Trophoblast cell (in vitro differentiated cells and primary cell): ENCODE measurements at regions not wholly inside any gene's neighbourhood (a gene's known extent, or its start where the extent isn't known, plus 50 kb on each side); places are given as distances from the start of the nearest gene placed in this dataset.

Experiments used
- DNase-seq, 2 donors: peaks; one replicate each; pipeline ENCODE4 v3.0.0-alpha.2; 2016
- H2AFZ ChIP-seq: 2 replicates; pipeline ENCODE4 v1.6.1; 2013; ENCODE audit warnings: low read length, moderate library complexity, mild to moderate bottlenecking; ENCODE audit not compliant: insufficient read depth, poor library complexity
- H2AK5ac ChIP-seq: 2 replicates; pipeline ENCODE4 v1.6.1; 2013; ENCODE audit warnings: mild to moderate bottlenecking, low read length
- H2BK120ac ChIP-seq: 2 replicates; pipeline ENCODE4 v1.6.1; 2013; ENCODE audit warnings: low read length, mild to moderate bottlenecking, moderate library complexity; ENCODE audit not compliant: insufficient read depth, poor library complexity
- H2BK12ac ChIP-seq: 2 replicates; pipeline ENCODE4 v1.6.1; 2013; ENCODE audit warnings: mild to moderate bottlenecking, low read length, moderate library complexity
- H2BK5ac ChIP-seq: 2 replicates; pipeline ENCODE4 v1.6.1; 2013; ENCODE audit warnings: low read length, low read depth, moderate library complexity, mild to moderate bottlenecking; ENCODE audit not compliant: poor library complexity
- H3K14ac ChIP-seq: 2 replicates; pipeline ENCODE4 v1.6.1; 2013; ENCODE audit warnings: mild to moderate bottlenecking, low read length
- H3K18ac ChIP-seq: 2 replicates; pipeline ENCODE4 v1.6.1; 2013; ENCODE audit warnings: mild to moderate bottlenecking, low read length
- H3K23ac ChIP-seq: 2 replicates; pipeline ENCODE4 v1.6.1; 2013; ENCODE audit warnings: low read length
- H3K27ac ChIP-seq: 2 replicates; pipeline ENCODE4 v1.5.1; 2013; ENCODE audit warnings: low read depth, mild to moderate bottlenecking, inconsistent platforms, low read length, moderate library complexity
- H3K27me3 ChIP-seq: 2 replicates; pipeline ENCODE4 v1.6.1; 2013; ENCODE audit warnings: inconsistent platforms, mild to moderate bottlenecking, low read length, moderate library complexity; ENCODE audit not compliant: insufficient read depth
- H3K36me3 ChIP-seq, 2 experiments: 1 replicate in 1 of 2; 2 replicates in 1 of 2; pipeline ENCODE4 v1.6.1; 2013; ENCODE audit warnings: low read length in 2 of 2, mild to moderate bottlenecking in 2 of 2, moderate library complexity in 1 of 2; ENCODE audit not compliant: insufficient read depth in 2 of 2, control insufficient read depth in 1 of 2
- H3K4ac ChIP-seq: 2 replicates; pipeline ENCODE4 v1.6.1; 2013; ENCODE audit warnings: low read depth, mild to moderate bottlenecking, low read length, moderate library complexity
- H3K4me1 ChIP-seq, 2 experiments: 1 replicate in 1 of 2; 2 replicates in 1 of 2; pipeline ENCODE4 v1.6.1; 2013; ENCODE audit warnings: low read length in 2 of 2, mild to moderate bottlenecking in 2 of 2, moderate library complexity in 1 of 2; ENCODE audit not compliant: insufficient read depth in 2 of 2, control insufficient read depth in 1 of 2
- H3K4me2 ChIP-seq: 2 replicates; pipeline ENCODE4 v1.6.1; 2013; ENCODE audit warnings: inconsistent platforms, mild to moderate bottlenecking, low read length, moderate library complexity
- H3K4me3 ChIP-seq: 2 replicates; pipeline ENCODE4 v1.5.1; 2013; ENCODE audit warnings: mild to moderate bottlenecking, low read depth, low read length, inconsistent platforms
- H3K79me1 ChIP-seq: one replicate; pipeline ENCODE4 v1.6.1; 2013; ENCODE audit warnings: low read length
- H3K79me2 ChIP-seq: 2 replicates; pipeline ENCODE4 v1.6.1; 2013; ENCODE audit warnings: low read length, mild to moderate bottlenecking; ENCODE audit not compliant: control insufficient read depth, insufficient read depth, poor library complexity
- H3K9ac ChIP-seq: 2 replicates; pipeline ENCODE4 v1.6.1; 2013; ENCODE audit warnings: mild to moderate bottlenecking, low read length
- H3K9me3 ChIP-seq: 2 replicates; pipeline ENCODE4 v1.6.1; 2013; ENCODE audit warnings: low read depth, mild to moderate bottlenecking, control low read depth, inconsistent platforms, low read length; ENCODE audit not compliant: insufficient read depth
- H4K12ac ChIP-seq: 2 replicates; pipeline ENCODE4 v1.6.1; 2013; ENCODE audit warnings: low read depth, mild to moderate bottlenecking, low read length, moderate library complexity
- H4K8ac ChIP-seq: 2 replicates; pipeline ENCODE4 v1.6.1; 2013; ENCODE audit warnings: low read depth, mild to moderate bottlenecking, low read length, moderate library complexity
- H4K91ac ChIP-seq: one replicate; pipeline ENCODE4 v1.6.1; 2013; ENCODE audit warnings: low read depth, mild to moderate bottlenecking, low read length, moderate library complexity
- WGBS: extraction: QIAGEN DNeasy Blood & Tissue Kit; methylation state at CpG from one replicate; pipeline ENCODE4 v1.1.7; 2013; ENCODE audit warnings: missing lambda C conversion rate; ENCODE audit not compliant: insufficient read length, insufficient coverage; ENCODE audit errors: extremely low coverage; 5-methylcytosine and 5-hydroxymethylcytosine counted together

- no CpG with 5 or more reads among the region's 7 CpGs for WGBS
- DNase-seq: no peak
Observed at GRCh38 chr4:134636338-134637051, 434.9 kb upstream of the PABPC4L start.

GRCh38 chr4:134634301-134634700 is 432.7 kb upstream of the PABPC4L start:
- no peaks in the 10 kb centered on the region for H3K9me3 ChIP-seq
- H3K36me3 ChIP-seq: no peaks in the 10 kb centered on the region
- no peak overlapping the region for H3K4me3 ChIP-seq
- no peak overlapping the region for H4K91ac ChIP-seq
- H3K4ac ChIP-seq: no peak overlapping the region
- no peak overlapping the region for H2BK12ac ChIP-seq
- H4K12ac ChIP-seq: no peak overlapping the region
- H2AFZ ChIP-seq: no peak overlapping the region
- H2BK120ac ChIP-seq: no peak overlapping the region
- H3K79me2 ChIP-seq: no peaks in the 10 kb centered on the region
- no peak overlapping the region for H3K9ac ChIP-seq
- H3K27ac ChIP-seq: no peak overlapping the region
- H3K18ac ChIP-seq: no peak overlapping the region
- peak overlapping the region; percentile 38 for H4K8ac ChIP-seq
- H2BK5ac ChIP-seq: no peak overlapping the region
- no CpG with 5 or more reads among the region's 7 CpGs for whole genome bisulfite sequencing
- no peaks in the 10 kb centered on the region for H3K79me1 ChIP-seq
- no peaks in the 10 kb centered on the region for H3K4me1 ChIP-seq
- no peak for DNase-seq
- no peaks in the 10 kb centered on the region for H3K27me3 ChIP-seq
- H3K4me2 ChIP-seq: no peak overlapping the region
- no peak overlapping the region for H2AK5ac ChIP-seq
- no peak overlapping the region for H3K23ac ChIP-seq
- no peak overlapping the region for H3K14ac ChIP-seq

More at GRCh38 chr4:134636338-134637051, 434.9 kb upstream of the PABPC4L start:
- H2BK120ac ChIP-seq: no peak overlapping the region
- no peaks in the 10 kb centered on the region for H3K79me2 ChIP-seq
- no peak overlapping the region for H2AK5ac ChIP-seq
- H3K18ac ChIP-seq: no peak overlapping the region
- H3K23ac ChIP-seq: no peak overlapping the region
- H3K9ac ChIP-seq: no peak overlapping the region
- H4K12ac ChIP-seq: no peak overlapping the region
- H2BK5ac ChIP-seq: no peak overlapping the region
- H3K4me3 ChIP-seq: no peak overlapping the region
- H3K27me3 ChIP-seq: no peaks in the 10 kb centered on the region
- H3K36me3 ChIP-seq: no peaks in the 10 kb centered on the region
- H2BK12ac ChIP-seq: no peak overlapping the region
- H3K4me2 ChIP-seq: no peak overlapping the region
- H3K14ac ChIP-seq: no peak overlapping the region
- no peak overlapping the region for H4K8ac ChIP-seq
- no peak overlapping the region for H3K4ac ChIP-seq
- H3K4me1 ChIP-seq: no peaks in the 10 kb centered on the region
- no peak overlapping the region for H3K27ac ChIP-seq
- H3K79me1 ChIP-seq: no peaks in the 10 kb centered on the region
- no peak overlapping the region for H4K91ac ChIP-seq
- H2AFZ ChIP-seq: no peak overlapping the region
- no peaks in the 10 kb centered on the region for H3K9me3 ChIP-seq

GRCh38 chr4:134632056-134632455 is 430.5 kb upstream of the PABPC4L start:
- H3K79me1 ChIP-seq: peaks cover 2% of the 10 kb centered on the region
- no CpG with 5 or more reads among the region's 1 CpG for WGBS
- no peaks in the 10 kb centered on the region for H3K79me2 ChIP-seq
- no peak overlapping the region for H3K14ac ChIP-seq
- no peak overlapping the region for H3K18ac ChIP-seq
- no peak overlapping the region for H2BK12ac ChIP-seq
- no peak overlapping the region for H4K12ac ChIP-seq
- no peak for DNase-seq
- H3K23ac ChIP-seq: no peak overlapping the region
- H2AFZ ChIP-seq: no peak overlapping the region
- H3K4me3 ChIP-seq: no peak overlapping the region
- no peak overlapping the region for H3K9ac ChIP-seq
- H2BK120ac ChIP-seq: no peak overlapping the region
- no peak overlapping the region for H2AK5ac ChIP-seq
- no peak overlapping the region for H3K4ac ChIP-seq
- H3K4me1 ChIP-seq: peaks cover 2% of the 10 kb centered on the region in 2 experiments
- H4K91ac ChIP-seq: no peak overlapping the region
- no peak overlapping the region for H3K27ac ChIP-seq
- H3K4me2 ChIP-seq: no peak overlapping the region
- H2BK5ac ChIP-seq: no peak overlapping the region
- H4K8ac ChIP-seq: no peak overlapping the region
- H3K9me3 ChIP-seq: no peaks in the 10 kb centered on the region
- no peaks in the 10 kb centered on the region for H3K36me3 ChIP-seq
- no peaks in the 10 kb centered on the region for H3K27me3 ChIP-seq

- no peak overlapping the region for H3K4me2 ChIP-seq
- no peaks in the 10 kb centered on the region for H3K9me3 ChIP-seq
- no peak overlapping the region for H4K91ac ChIP-seq
- H3K23ac ChIP-seq: no peak overlapping the region
- DNase-seq: no peak
- no peaks in the 10 kb centered on the region for H3K36me3 ChIP-seq
- H3K27ac ChIP-seq: no peak overlapping the region
- H3K27me3 ChIP-seq: no peaks in the 10 kb centered on the region
- no peak overlapping the region for H2BK5ac ChIP-seq
- H3K14ac ChIP-seq: no peak overlapping the region
- no peak overlapping the region for H2BK120ac ChIP-seq
- H3K9ac ChIP-seq: no peak overlapping the region
- no peak overlapping the region for H2AK5ac ChIP-seq
- H4K12ac ChIP-seq: no peak overlapping the region
- no peak overlapping the region for H3K4me3 ChIP-seq
- no peak overlapping the region for H3K18ac ChIP-seq
- H3K79me1 ChIP-seq: peaks cover 5% of the 10 kb centered on the region
- no peak overlapping the region for H2AFZ ChIP-seq
- H3K79me2 ChIP-seq: no peaks in the 10 kb centered on the region
- H3K4ac ChIP-seq: no peak overlapping the region
- H2BK12ac ChIP-seq: no peak overlapping the region
- peaks cover 4% of the 10 kb centered on the region in 2 experiments for H3K4me1 ChIP-seq
- H4K8ac ChIP-seq: no peak overlapping the region
Observed at GRCh38 chr4:134628066-134628465, 426.5 kb upstream of the PABPC4L start.
